Eye (tissue), 1 donor: ENCODE measurements at regions not wholly inside any gene's neighbourhood (a gene's known extent, or its start where the extent isn't known, plus 50 kb on each side); places are given as distances from the start of the nearest gene placed in this dataset.

ENCODE experiments used
- DNase-seq: peaks from one replicate; pipeline ENCODE4 v3.0.0-alpha.2; 2015

- DNase-seq: no peak
Measured at GRCh38 chr18:51401912-51402311, 204.4 kb upstream of the MEX3C start.

- no peak for DNase-seq
Measured at GRCh38 chr18:51404620-51405019, 207.1 kb upstream of the MEX3C start.

- no peak for DNase-seq
Measured at GRCh38 chr18:51405683-51406477, 208.4 kb upstream of the MEX3C start.

GRCh38 chr18:51417643-51418483, 220.4 kb upstream of the MEX3C start:
- no peak for DNase-seq

GRCh38 chr18:51425475-51425874, 228.0 kb upstream of the MEX3C start:
- DNase-seq: no peak

GRCh38 chr18:51425889-51426288, 228.4 kb upstream of the MEX3C start:
- DNase-seq: no peak

- DNase-seq: no peak
Measured at GRCh38 chr18:51426996-51427395, 229.5 kb upstream of the MEX3C start.

GRCh38 chr18:51429644-51430043, 232.2 kb upstream of the MEX3C start:
- no peak for DNase-seq

- DNase-seq: no peak
Measured at GRCh38 chr18:51430538-51430937, 233.1 kb upstream of the MEX3C start.

GRCh38 chr18:51433296-51433695, 235.8 kb upstream of the MEX3C start:
- DNase-seq: no peak

- no peak for DNase-seq
Measured at GRCh38 chr18:51433881-51434280, 236.4 kb upstream of the MEX3C start.

GRCh38 chr18:51437280-51438271, 240.1 kb upstream of the MEX3C start:
- no peak for DNase-seq

GRCh38 chr18:51438797-51439350, 241.4 kb upstream of the MEX3C start:
- no peak for DNase-seq

- DNase-seq: no peak
Measured at GRCh38 chr18:51442012-51442411, 244.5 kb upstream of the MEX3C start.

GRCh38 chr18:51446571-51447210, 249.2 kb upstream of the MEX3C start:
- no peak for DNase-seq

GRCh38 chr18:51447351-51448342, 250.2 kb upstream of the MEX3C start:
- no peak for DNase-seq

GRCh38 chr18:51448949-51449348, 251.5 kb upstream of the MEX3C start:
- no peak for DNase-seq

- no peak for DNase-seq
Measured at GRCh38 chr18:51453594-51453993, 256.1 kb upstream of the MEX3C start.

GRCh38 chr18:51458861-51459260, 261.4 kb upstream of the MEX3C start:
- no peak for DNase-seq

GRCh38 chr18:51461956-51462355, 264.5 kb upstream of the MEX3C start:
- no peak for DNase-seq
